GM18870 (cell line): ENCODE measurements at regions not wholly inside any gene's neighbourhood (a gene's known extent, or its start where the extent isn't known, plus 50 kb on each side); places are given as distances from the start of the nearest gene placed in this dataset.
"Not testable (repeated sequence)": the region's sequence is repeated elsewhere in the genome, so short reads cannot be mapped to it uniquely, and the experiment has no call there.

Experiments used
- ATAC-seq: cut with Tn5 transposase; IDR thresholded peaks from one replicate; pipeline ENCODE4 v1.9.1; 2021; ENCODE audit warnings: moderate library complexity; ENCODE audit not compliant: unreplicated experiment

GRCh38 chr10:6706725-6707124 lies 126.6 kb upstream of the PRKCQ start:
- no peak for ATAC-seq

DNA sequence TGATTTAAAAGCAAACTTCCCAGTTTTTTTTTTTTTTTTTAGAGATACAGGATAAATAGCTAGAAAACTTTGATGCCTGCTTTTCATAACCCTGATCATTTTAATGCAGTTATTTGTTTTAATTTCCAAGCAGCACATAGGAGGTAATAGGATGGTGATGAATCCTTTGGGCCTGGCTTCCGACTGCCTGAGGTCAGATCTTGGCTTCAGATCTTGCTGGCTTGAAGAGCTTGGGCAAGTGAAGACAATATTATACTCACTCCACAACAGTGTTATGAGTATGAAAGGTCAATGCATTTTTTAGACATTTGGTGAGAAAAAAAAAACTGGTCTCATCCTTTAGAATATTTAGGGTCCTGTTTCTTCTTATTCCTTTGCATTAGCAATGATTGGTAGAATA lies 124.8 kb upstream of the PRKCQ start:
- ATAC-seq = no peak

- ATAC-seq = not testable (repeated sequence)
Measured at GRCh38 chr10:6702833-6703232, 122.8 kb upstream of the PRKCQ start.

DNA sequence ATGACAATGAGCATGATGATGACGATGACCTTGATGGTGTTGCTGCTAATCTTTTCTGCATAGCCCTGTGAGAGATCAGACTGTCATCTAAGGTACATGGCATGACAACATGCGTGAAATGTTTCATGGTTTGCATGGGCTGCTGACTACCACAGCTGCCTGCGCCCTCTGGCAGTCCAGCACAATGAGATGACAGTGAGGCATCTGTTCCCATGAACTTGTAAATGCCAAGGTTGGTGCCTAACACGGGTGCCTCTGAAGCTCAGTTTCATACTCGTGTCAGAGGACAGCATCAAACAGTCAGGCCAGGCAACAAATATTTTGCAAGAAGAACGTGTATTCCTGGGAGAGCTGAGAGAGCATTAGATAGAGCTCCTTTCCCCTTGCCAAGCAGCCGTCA lies 122.0 kb upstream of the PRKCQ start:
- ATAC-seq = no peak

DNA sequence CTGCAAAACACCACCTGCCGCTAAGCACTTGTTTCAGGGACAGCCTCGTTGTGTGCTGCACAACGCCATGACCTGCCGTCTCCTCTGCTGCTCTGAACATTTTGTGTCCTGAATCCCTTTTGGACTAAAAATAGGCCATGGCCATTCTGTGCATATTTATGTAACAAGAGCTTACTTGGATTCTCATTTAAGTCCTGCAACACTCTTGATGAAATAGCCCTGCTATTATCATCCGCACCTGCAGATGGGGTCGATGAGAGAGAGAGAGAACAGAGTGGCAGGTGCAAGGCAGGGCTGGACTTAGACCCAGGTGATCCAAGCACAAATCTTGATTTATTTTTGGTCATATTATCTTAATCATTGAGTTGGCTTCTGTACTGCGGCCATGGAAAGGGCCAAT lies 121.2 kb upstream of the PRKCQ start:
- ATAC-seq = no peak

- ATAC-seq = no peak
Measured at GRCh38 chr10:6700066-6700465, 120.0 kb upstream of the PRKCQ start.

GRCh38 chr10:6699336-6699735 lies 119.3 kb upstream of the PRKCQ start:
- no peak for ATAC-seq

DNA sequence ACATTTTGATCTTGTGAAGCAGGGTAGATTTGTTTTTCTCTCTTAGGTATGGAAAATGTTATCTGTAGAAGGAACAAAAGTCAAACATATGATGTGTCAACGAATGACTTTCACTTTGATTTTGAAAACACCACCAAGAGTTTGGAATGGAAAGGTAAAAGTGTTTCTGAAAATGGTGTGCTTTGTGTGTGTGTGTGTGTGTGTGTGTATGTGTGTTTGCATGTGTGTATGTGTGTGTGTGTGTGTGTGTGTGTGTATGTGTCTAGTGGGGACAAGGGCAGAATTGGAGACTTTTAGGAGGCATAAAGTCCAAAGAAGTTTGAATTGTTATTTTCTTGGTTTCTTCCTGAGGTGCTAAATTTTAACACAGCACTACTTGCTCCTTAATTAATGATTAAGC lies 115.4 kb upstream of the PRKCQ start:
- ATAC-seq = no peak

DNA sequence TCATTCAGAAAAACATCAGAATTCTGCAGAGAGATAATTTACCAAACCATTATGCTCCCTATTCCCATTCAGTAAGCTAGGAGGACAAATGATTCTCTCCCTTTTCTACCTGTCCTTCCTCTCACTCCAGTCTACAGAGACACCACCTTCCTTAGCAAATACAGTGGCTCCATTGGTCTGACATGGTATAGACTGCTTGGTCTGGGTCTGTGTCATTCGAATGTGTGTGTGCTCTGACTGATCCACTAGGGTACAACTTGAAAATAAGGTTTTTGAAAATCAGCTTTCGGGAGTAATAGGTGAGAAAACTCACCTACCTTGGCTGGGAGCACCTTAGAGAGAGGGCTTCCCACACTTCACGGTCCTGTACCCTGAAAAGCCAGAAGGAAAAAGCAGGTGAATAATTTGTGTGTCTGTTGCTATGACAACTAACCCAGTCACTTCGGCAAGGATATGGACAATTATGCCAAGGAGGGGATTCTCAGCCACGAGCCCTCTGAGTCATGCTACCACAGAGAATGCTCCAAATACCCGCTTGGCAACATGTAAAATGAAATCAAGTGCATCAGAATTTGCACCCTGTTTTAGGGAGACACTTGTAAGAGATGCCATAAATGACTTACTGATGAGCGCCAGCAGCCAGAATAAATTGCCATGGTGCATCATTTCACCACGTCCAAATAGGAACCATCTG lies 114.5 kb upstream of the PRKCQ start:
- ATAC-seq = no peak

DNA sequence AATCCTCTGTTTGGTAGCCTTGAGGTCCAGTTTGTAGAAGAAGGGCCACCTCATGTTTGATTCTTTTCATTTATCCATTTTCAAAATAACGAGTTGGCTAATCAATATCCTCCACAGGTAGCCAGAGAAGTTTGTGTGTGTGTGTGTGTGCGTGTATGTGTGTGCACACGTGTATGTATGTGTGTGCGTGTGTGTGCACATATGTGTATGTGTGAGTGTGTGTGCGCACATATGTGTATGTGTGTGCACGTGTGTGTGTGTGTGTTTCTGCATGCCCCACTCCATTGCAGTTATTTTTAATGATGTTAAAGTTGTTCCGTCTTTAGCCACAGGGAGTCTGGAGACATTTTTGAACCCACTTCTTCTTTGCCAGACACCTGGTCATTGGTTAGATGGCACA lies 112.8 kb upstream of the PRKCQ start:
- ATAC-seq = no peak

- ATAC-seq = no peak
Measured at GRCh38 chr10:6692103-6692502, 112.0 kb upstream of the PRKCQ start.

GRCh38 chr10:6689036-6689435 lies 109.0 kb upstream of the PRKCQ start:
- ATAC-seq = no peak

DNA sequence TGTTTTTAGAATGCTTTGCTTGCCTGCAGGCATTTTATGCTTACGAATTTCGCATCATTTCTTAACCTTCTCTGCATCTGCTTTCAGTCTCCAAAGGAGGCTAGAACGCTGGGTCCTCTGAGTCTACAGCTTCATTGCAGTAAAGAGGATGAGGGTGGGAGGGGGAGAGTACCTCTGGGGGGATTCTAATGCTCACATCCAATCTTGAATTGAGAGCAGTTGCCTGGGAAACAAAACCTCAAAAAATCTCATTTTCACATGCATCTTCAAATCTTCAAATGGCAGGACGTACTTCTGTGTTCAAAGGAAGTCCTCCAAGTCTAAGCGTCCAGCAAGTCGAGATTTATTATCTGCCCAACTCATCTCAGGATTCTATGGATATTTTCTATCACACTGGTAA lies 100.7 kb upstream of the PRKCQ start:
- no peak for ATAC-seq

GRCh38 chr10:6678956-6679355 lies 98.9 kb upstream of the PRKCQ start:
- ATAC-seq = no peak

DNA sequence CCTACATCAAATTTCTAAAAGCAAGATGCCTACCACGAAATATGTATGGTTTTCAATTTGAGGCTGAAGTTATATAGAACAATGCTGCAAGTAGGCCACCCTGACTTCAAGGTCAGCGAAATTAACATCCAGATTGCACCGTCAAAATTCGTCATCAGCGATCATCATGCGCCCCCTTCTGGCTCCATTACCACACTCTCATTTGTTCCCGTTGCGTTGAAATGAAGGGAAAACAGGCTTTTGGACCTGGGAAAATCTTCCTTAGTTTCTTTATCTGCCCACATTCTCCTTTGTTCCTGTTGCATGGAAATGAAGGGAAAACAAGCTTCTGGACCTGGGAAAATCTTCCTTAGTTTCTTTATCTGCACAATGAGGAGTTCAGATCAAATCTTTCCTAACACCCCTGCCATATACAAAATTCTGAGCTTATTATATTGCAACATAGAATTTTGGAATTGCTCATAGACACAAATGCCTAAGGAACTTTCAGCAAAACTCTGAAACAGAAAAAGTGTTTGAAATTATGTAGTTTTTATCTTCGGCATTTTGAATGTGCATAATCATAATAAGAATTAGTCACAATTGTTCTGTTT lies 98.2 kb upstream of the PRKCQ start:
- no peak for ATAC-seq

DNA sequence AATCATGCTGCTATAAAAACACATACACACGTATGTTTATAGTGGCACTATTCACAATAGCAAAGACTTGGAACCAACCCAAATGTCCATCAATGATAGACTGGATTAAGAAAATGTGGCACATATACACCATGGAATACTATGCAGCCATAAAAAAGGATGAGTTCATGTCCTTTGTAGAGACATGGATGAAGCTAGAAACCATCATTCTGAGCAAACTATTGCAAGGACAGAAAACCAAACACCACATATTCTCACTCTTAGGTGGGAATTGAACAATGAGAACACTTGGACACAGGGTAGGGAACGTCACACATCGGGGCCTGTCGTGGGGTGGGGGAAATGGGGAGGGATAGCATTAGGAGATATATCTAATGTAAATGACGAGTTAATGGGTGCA lies 97.1 kb upstream of the PRKCQ start:
- ATAC-seq = not testable (repeated sequence)

GRCh38 chr10:6674291-6674690 lies 94.2 kb upstream of the PRKCQ start:
- no peak for ATAC-seq

GRCh38 chr10:6671976-6672375 lies 91.9 kb upstream of the PRKCQ start:
- ATAC-seq = no peak

DNA sequence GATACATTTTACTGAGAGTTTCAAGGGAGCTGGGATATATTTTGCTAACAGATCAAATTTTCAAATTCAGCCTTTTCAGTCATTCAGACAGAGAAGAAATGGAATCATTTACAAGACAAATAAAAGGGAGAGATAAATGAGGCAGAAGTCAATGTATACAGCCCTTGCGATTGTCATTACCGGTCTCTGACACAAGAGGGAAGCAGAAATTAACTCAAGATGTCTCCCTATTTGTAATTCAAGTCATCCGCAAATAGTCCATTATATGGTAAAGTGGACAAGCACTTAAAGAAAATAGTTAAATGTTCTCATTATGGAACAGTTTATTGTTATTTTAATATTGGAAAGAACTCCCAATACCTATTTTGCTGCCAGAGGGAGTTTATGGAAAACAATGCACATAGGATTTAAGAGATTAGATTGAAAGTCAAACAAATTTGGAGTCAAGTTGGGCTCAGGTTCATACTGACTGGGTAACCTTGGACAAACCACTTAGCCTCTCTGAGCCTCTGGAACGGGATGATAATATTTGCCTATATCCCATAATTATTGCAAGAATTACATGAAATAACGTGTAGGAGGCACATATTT lies 89.3 kb upstream of the PRKCQ start:
- ATAC-seq = no peak

DNA sequence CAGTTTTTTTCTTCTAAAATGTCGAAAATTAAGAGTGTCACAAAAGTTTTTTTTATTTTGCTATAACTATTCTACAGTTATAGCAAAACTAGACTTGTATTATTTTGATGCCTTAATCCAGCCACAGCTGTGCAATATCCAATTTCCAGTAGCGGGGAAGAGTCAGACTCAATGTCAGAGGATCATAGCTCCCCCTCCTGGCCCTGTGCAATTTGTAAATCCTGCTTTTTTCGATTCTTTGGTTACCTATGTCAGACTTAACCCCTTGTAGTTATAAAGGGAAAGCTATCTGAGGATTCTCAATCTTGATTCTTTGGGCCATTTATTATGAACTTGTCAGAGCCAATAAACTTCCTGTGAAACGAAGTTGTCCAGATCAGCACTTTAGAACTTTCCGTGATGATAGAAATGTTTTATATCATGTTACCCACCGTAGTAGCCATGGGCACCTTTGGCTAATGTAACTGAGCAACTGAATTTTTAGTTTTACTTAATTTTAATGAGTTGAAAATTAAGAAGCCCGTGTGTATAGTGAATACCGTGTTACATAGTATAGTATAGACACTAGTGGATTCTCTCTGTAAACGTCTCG lies 87.7 kb upstream of the PRKCQ start:
- no peak for ATAC-seq

DNA sequence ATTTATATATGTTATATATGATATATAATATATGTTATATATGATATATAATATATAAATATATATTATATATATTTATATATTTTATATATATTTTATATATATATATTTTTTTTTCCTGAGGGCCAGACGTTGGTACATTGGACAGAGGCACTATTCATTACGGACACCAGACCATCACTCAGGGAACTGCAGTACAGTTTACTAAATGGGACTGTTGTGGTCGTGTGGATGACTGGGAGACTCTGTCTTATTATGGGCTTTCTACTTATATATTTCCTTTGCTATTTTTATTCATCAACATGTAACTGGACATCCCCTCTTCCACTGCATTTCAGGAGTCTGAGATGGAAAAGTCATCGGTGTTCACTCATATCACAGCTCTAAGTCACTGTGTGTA lies 87.1 kb upstream of the PRKCQ start:
- ATAC-seq = no peak

GRCh38 chr10:6665847-6666246 lies 85.8 kb upstream of the PRKCQ start:
- ATAC-seq = no peak
